Keratinocyte (primary cell): ENCODE measurements at regions not wholly inside any gene's neighbourhood (a gene's known extent, or its start where the extent isn't known, plus 50 kb on each side); places are given as distances from the start of the nearest gene placed in this dataset.

ENCODE experiments used
- DNase-seq: peaks from one replicate; pipeline ENCODE4 v3.0.0-alpha.2; 2011; ENCODE audit warnings: low read depth, missing footprints, low spot score
- FAIRE-seq: peaks from 2 replicates; lab custom pipeline; 2011; peaks lifted over from hg19 to GRCh38; lab: Jason Lieb, UNC
- H2AFZ ChIP-seq: 2 replicates; pipeline ENCODE4 v1.6.0; 2012; ENCODE audit warnings: low read length, control low read depth, inconsistent platforms; ENCODE audit not compliant: control insufficient read depth
- H3K27ac ChIP-seq: 2 replicates; pipeline ENCODE4 v1.5.1; 2011; ENCODE audit warnings: low read length; ENCODE audit not compliant: control insufficient read depth, insufficient read depth
- H3K27me3 ChIP-seq: 3 replicates; pipeline ENCODE4 v1.6.0; 2011; ENCODE audit warnings: low read length; ENCODE audit not compliant: control insufficient read depth, insufficient read depth; ENCODE audit errors: extremely low read depth
- H3K36me3 ChIP-seq, 2 experiments: 2 replicates in 1 of 2; 3 replicates in 1 of 2; pipeline ENCODE4 v1.5.1; 2011; ENCODE audit warnings: low read length in 2 of 2, mild to moderate bottlenecking in 1 of 2; ENCODE audit not compliant: control insufficient read depth in 2 of 2, insufficient read depth in 2 of 2; ENCODE audit errors: extremely low read depth in 1 of 2
- H3K4me1 ChIP-seq: 3 replicates; pipeline ENCODE4 v1.5.1; 2011; ENCODE audit warnings: low read length; ENCODE audit not compliant: control insufficient read depth, insufficient read depth; ENCODE audit errors: extremely low read depth
- H3K4me2 ChIP-seq: 3 replicates; pipeline ENCODE4 v1.6.0; 2011; ENCODE audit warnings: low read depth, low read length; ENCODE audit not compliant: control insufficient read depth, insufficient read depth; ENCODE audit errors: extremely low read depth
- H3K4me3 ChIP-seq, 3 experiments: fragments of 200-600 bp in 1 of 3; sonication (generic) in 1 of 3; 2 replicates in 2 of 3; 3 replicates in 1 of 3; pipeline ENCODE4 v1.5.1; 2011 to 2016; ENCODE audit warnings: low read length in 3 of 3, mild to moderate bottlenecking in 3 of 3, control low read depth in 2 of 3, inconsistent platforms in 1 of 3, low read depth in 1 of 3, mixed read lengths in 1 of 3, mixed run types in 1 of 3, moderate library complexity in 1 of 3; ENCODE audit not compliant: control insufficient read depth in 2 of 3, insufficient read depth in 2 of 3; ENCODE audit errors: extremely low read depth in 1 of 3
- H3K79me2 ChIP-seq: 2 replicates; pipeline ENCODE4 v1.6.0; 2012; ENCODE audit warnings: low read length; ENCODE audit not compliant: control insufficient read depth, insufficient read depth
- H3K9ac ChIP-seq: 3 replicates; pipeline ENCODE4 v1.6.0; 2011; ENCODE audit warnings: low read length; ENCODE audit not compliant: control insufficient read depth, insufficient read depth; ENCODE audit errors: extremely low read depth
- H3K9me1 ChIP-seq: 3 replicates; pipeline ENCODE4 v1.6.0; 2011; ENCODE audit warnings: low read length; ENCODE audit not compliant: control insufficient read depth, insufficient read depth; ENCODE audit errors: extremely low read depth
- H3K9me3 ChIP-seq: 2 replicates; pipeline ENCODE4 v1.5.1; 2012; ENCODE audit warnings: low read depth, low read length; ENCODE audit not compliant: control insufficient read depth
- H4K20me1 ChIP-seq: 3 replicates; pipeline ENCODE4 v1.6.0; 2011; ENCODE audit warnings: low read length; ENCODE audit not compliant: control insufficient read depth, insufficient read depth; ENCODE audit errors: extremely low read depth
- EZH2 ChIP-seq: IDR thresholded peaks from one replicate; pipeline ENCODE4 v1.6.1; 2012; ENCODE audit warnings: inconsistent platforms, mild to moderate bottlenecking, low read length, moderate library complexity
- dilution Hi-C: fragments of 300-500 bp; cut with MboI; formaldehyde crosslinking; loops from one replicate; pipeline ENCODE4 v1.7.0; 2020; ENCODE audit warnings: low sequenced_read_pairs; ENCODE audit not compliant: extremely low pct_ligation_motif_present
- TF ChIP-seq, protein P1 (sequence below), 3 experiments: IDR thresholded peaks in 1 of 3; conservative IDR thresholded peaks in 1 of 3; optimal IDR thresholded peaks in 1 of 3; 2 replicates in 2 of 3; 3 replicates in 1 of 3; pipeline versions ENCODE3 to v1.5.1; 2011; ENCODE audit warnings: low read length in 3 of 3, mild to moderate bottlenecking in 3 of 3, moderate library complexity in 2 of 3, control low read depth in 1 of 3, inconsistent platforms in 1 of 3; ENCODE audit not compliant: insufficient read depth in 2 of 3; ENCODE audit errors: extremely low read depth in 1 of 3

DNA sequence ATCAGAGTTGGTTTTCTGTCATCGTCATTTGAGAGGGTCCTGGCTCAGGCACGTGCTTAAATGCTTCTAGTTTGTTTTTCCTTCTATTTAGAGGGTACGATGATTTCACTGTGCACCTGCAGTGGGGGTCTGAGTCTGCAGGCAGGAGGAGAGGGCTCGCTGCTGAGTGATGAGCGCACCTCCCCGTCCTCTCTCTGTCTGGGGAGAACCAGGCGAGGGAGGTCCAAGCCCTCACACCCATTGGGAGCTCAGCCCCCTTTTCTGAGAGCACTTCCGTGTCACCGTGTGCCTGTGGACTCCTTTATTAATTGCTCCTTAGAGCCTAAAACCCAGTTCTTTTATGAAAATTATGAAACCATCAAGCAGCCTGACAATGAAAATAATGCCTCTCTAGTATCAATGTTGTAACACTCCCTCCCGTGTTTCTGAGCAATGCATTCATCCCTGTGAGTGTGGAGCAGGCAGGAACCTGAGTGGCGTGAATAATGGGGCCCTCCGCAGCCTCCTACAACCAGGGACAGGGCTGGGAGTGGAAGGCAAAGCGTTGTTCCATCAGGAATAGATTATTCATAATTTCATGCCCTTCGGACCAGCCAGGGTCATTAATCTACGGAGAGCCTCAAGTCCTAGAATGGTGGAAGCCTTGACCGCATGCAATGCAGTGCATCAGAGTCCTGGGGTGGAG lies 191.6 kb downstream of the UQCRFS1 start:
- H3K9me3 ChIP-seq: no peaks in the 10 kb centered on the region
- FAIRE-seq (no peak), DNase-seq (no peak)
- no peaks in the 10 kb centered on the region for H3K36me3 ChIP-seq
- TF ChIP-seq, protein P1, sequence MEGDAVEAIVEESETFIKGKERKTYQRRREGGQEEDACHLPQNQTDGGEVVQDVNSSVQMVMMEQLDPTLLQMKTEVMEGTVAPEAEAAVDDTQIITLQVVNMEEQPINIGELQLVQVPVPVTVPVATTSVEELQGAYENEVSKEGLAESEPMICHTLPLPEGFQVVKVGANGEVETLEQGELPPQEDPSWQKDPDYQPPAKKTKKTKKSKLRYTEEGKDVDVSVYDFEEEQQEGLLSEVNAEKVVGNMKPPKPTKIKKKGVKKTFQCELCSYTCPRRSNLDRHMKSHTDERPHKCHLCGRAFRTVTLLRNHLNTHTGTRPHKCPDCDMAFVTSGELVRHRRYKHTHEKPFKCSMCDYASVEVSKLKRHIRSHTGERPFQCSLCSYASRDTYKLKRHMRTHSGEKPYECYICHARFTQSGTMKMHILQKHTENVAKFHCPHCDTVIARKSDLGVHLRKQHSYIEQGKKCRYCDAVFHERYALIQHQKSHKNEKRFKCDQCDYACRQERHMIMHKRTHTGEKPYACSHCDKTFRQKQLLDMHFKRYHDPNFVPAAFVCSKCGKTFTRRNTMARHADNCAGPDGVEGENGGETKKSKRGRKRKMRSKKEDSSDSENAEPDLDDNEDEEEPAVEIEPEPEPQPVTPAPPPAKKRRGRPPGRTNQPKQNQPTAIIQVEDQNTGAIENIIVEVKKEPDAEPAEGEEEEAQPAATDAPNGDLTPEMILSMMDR (optimal IDR thresholded peaks at IDR 0.05 in 1 of 3, IDR thresholded peaks at IDR 0.05 in 1 of 3, conservative IDR thresholded peaks at IDR 0.05 in 1 of 3; ENCODE audit: extremely low read depth in 1 of 3, insufficient read depth in 2 of 3, low read length in 3 of 3): no peak
- TF ChIP-seq EZH2: no peak
- no peak overlapping the region for H3K4me3 ChIP-seq
- no peaks in the 10 kb centered on the region for H3K27me3 ChIP-seq
- dilution Hi-C loops: no loop called here
- no peaks in the 10 kb centered on the region for H3K79me2 ChIP-seq
- no peak overlapping the region for H3K27ac ChIP-seq
- H4K20me1 ChIP-seq: no peaks in the 10 kb centered on the region
- H3K9me1 ChIP-seq: no peaks in the 10 kb centered on the region
- H3K4me2 ChIP-seq: no peak overlapping the region
- no peaks in the 10 kb centered on the region for H3K4me1 ChIP-seq
- H3K9ac ChIP-seq: no peak overlapping the region
- H2AFZ ChIP-seq: no peak overlapping the region

DNA sequence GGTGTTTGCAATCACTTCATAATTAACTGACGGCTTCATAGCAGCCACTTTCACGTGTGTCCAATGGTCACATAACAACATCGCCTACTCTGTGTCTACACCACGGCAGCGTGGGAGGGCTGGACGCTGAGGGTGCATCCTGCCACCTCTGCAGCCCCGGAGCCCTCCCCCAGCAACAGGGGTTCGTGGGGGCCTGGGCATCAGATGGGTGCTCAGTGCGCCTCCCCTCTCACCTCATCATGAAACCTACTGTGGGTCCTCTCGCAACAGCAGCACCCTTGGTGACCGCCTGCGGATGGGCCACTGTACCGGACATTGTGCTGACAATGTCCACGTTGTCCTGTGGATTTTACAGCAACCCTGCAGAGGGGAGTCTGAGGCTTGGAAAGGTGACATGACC lies 193.5 kb downstream of the UQCRFS1 start:
- dilution Hi-C loops: no loop called here
- Histone ChIP-seq H3K36me3 (no peaks in the 10 kb centered on the region), H3K79me2 (no peaks in the 10 kb centered on the region), H3K27ac (no peak overlapping the region), H3K27me3 (no peaks in the 10 kb centered on the region), H3K9me1 (no peaks in the 10 kb centered on the region), H3K4me1 (no peaks in the 10 kb centered on the region), H3K9me3 (no peaks in the 10 kb centered on the region), H3K4me2 (no peak overlapping the region), H4K20me1 (no peaks in the 10 kb centered on the region), H2AFZ (no peak overlapping the region), H3K9ac (no peak overlapping the region), H3K4me3 (no peak overlapping the region)
- FAIRE-seq (no peak), DNase-seq (no peak)
- no peak for TF ChIP-seq EZH2
- TF ChIP-seq, protein P1 (optimal IDR thresholded peaks at IDR 0.05 in 1 of 3, IDR thresholded peaks at IDR 0.05 in 1 of 3, conservative IDR thresholded peaks at IDR 0.05 in 1 of 3; ENCODE audit: extremely low read depth in 1 of 3, insufficient read depth in 2 of 3, low read length in 3 of 3): no peak
